IMR-90 (cell line): ENCODE measurements at regions not wholly inside any gene's neighbourhood (a gene's known extent, or its start where the extent isn't known, plus 50 kb on each side); places are given as distances from the start of the nearest gene placed in this dataset.
"Not testable (repeated sequence)": the region's sequence is repeated elsewhere in the genome, so short reads cannot be mapped to it uniquely, and the experiment has no call there.

ENCODE experiments used
- ATAC-seq: fragments of 200-7000 bp; cut with Tn5 transposase; 2 replicates; pipeline ENCODE4 v1.9.1; 2020; ENCODE audit warnings: low read depth, mild to moderate bottlenecking, moderate library complexity
- BruUV-seq: library from RNA; stranded (reverse); fragments of 400-500 nt; replicated peaks from 2 replicates; lab custom pipeline; 2021; lab: Mats Ljungman, UMichigan
- CTCF ChIA-PET: fragments of 300-600 bp; formaldehyde crosslinking; extraction: SDS; loops from one replicate; lab custom pipeline; 2021; ENCODE audit warnings: antibody characterized with exemption; lab: Yijun Ruan, JAX
- POLR2A ChIA-PET: fragments of 300-600 bp; sonication (Branson Sonifier 250); formaldehyde crosslinking; loops from one replicate; lab custom pipeline; 2022; ENCODE audit warnings: antibody characterized with exemption; ENCODE audit not compliant: unreplicated experiment; lab: Charles Lee
- DNase-seq: peaks from one replicate; pipeline ENCODE4 v3.0.0; 2013
- H2AFZ ChIP-seq: replicated peaks from 2 replicates; pipeline ENCODE3; 2013; ENCODE audit warnings: low read length, mild to moderate bottlenecking; ENCODE audit not compliant: poor library complexity
- H2AK5ac ChIP-seq: 2 replicates; pipeline ENCODE4 v1.6.1; 2013; ENCODE audit warnings: low read depth, low read length, inconsistent platforms
- H2AK9ac ChIP-seq: replicated peaks from 2 replicates; pipeline ENCODE3; 2013; ENCODE audit warnings: mild to moderate bottlenecking, low read depth, low read length, moderate library complexity; ENCODE audit not compliant: poor library complexity
- H2BK120ac ChIP-seq: 2 replicates; pipeline ENCODE4 v1.6.1; 2013; ENCODE audit warnings: low read depth, low read length, inconsistent platforms
- H2BK15ac ChIP-seq: 3 replicates; pipeline ENCODE4 v1.6.1; 2013; ENCODE audit warnings: low read depth, low read length, inconsistent platforms
- H2BK20ac ChIP-seq: 2 replicates; pipeline ENCODE4 v1.6.1; 2013; ENCODE audit warnings: low read depth, mild to moderate bottlenecking, inconsistent platforms, low read length, moderate library complexity
- H2BK5ac ChIP-seq: 2 replicates; pipeline ENCODE4 v1.6.1; 2013; ENCODE audit warnings: mild to moderate bottlenecking, low read depth, low read length, inconsistent platforms; ENCODE audit not compliant: poor library complexity, severe bottlenecking
- H3K14ac ChIP-seq: replicated peaks from 2 replicates; pipeline ENCODE4 v1.6.1; 2013; ENCODE audit warnings: low read depth, low read length, inconsistent platforms
- H3K18ac ChIP-seq: 2 replicates; pipeline ENCODE4 v1.6.1; 2013; ENCODE audit warnings: low read depth, low read length, control low read depth
- H3K23ac ChIP-seq: 2 replicates; pipeline ENCODE4 v1.6.1; 2013; ENCODE audit warnings: low read depth, low read length, inconsistent platforms
- H3K27ac ChIP-seq: 2 replicates; pipeline ENCODE4 v1.5.1; 2013; ENCODE audit warnings: mild to moderate bottlenecking, control low read depth, low read length; ENCODE audit not compliant: insufficient read depth
- H3K27me3 ChIP-seq: 2 replicates; pipeline ENCODE4 v1.6.1; 2013; ENCODE audit warnings: low read length; ENCODE audit not compliant: control insufficient read depth, insufficient read depth
- H3K36me3 ChIP-seq: 2 replicates; pipeline ENCODE4 v1.6.1; 2013; ENCODE audit warnings: low read length, mixed read lengths; ENCODE audit not compliant: control insufficient read depth, insufficient read depth
- H3K4ac ChIP-seq: 2 replicates; pipeline ENCODE4 v1.6.1; 2013; ENCODE audit warnings: low read depth, low read length, inconsistent platforms
- H3K4me1 ChIP-seq: 2 replicates; pipeline ENCODE4 v1.6.1; 2013; ENCODE audit warnings: low read length, mixed read lengths; ENCODE audit not compliant: control insufficient read depth, insufficient read depth
- H3K4me2 ChIP-seq: 2 replicates; pipeline ENCODE4 v1.6.1; 2013; ENCODE audit warnings: low read depth, mild to moderate bottlenecking, control low read depth, low read length, moderate library complexity
- H3K4me3 ChIP-seq: 2 replicates; pipeline ENCODE4 v1.5.1; 2013; ENCODE audit warnings: low read depth, mild to moderate bottlenecking, control low read depth, low read length, moderate library complexity; ENCODE audit not compliant: insufficient read depth
- H3K56ac ChIP-seq: 2 replicates; pipeline ENCODE4 v1.6.1; 2013; ENCODE audit warnings: low read length, inconsistent platforms; ENCODE audit not compliant: insufficient read depth; ENCODE audit errors: extremely low read depth
- H3K79me1 ChIP-seq, 2 experiments: 2 replicates each; pipeline ENCODE4 v1.6.1; 2013; ENCODE audit warnings: low read length in 2 of 2, inconsistent platforms in 1 of 2, low read depth in 1 of 2
- H3K9ac ChIP-seq: 2 replicates; pipeline ENCODE4 v1.6.1; 2013; ENCODE audit warnings: low read depth, low read length, control low read depth
- H3K9me1 ChIP-seq: 2 replicates; pipeline ENCODE4 v1.6.1; 2013; ENCODE audit warnings: low read length, inconsistent platforms; ENCODE audit not compliant: insufficient read depth
- H3K9me3 ChIP-seq: 2 replicates; pipeline ENCODE4 v1.6.1; 2013; ENCODE audit warnings: low read length; ENCODE audit not compliant: control insufficient read depth, insufficient read depth
- H4K20me1 ChIP-seq: 2 replicates; pipeline ENCODE4 v1.6.1; 2013; ENCODE audit warnings: low read length, inconsistent platforms; ENCODE audit not compliant: insufficient read depth
- H4K5ac ChIP-seq: 2 replicates; pipeline ENCODE4 v1.6.1; 2013; ENCODE audit warnings: mild to moderate bottlenecking, low read depth, low read length, control low read depth
- H4K8ac ChIP-seq, 2 experiments: 2 replicates each; pipeline ENCODE4 v1.6.1; 2013; ENCODE audit warnings: low read depth in 2 of 2, low read length in 2 of 2, control low read depth in 1 of 2, inconsistent platforms in 1 of 2
- H4K91ac ChIP-seq: 2 replicates; pipeline ENCODE4 v1.6.1; 2013; ENCODE audit warnings: low read depth, low read length, inconsistent platforms; ENCODE audit not compliant: insufficient read depth
- BHLHE40 ChIP-seq: fragments of 150-350 bp; IDR thresholded peaks from 2 replicates; pipeline ENCODE4 v1.6.1; 2016; ENCODE audit warnings: mild to moderate bottlenecking, low read depth, low read length
- CEBPB ChIP-seq: IDR thresholded peaks from 2 replicates; pipeline ENCODE4 v1.6.1; 2012; ENCODE audit warnings: low read depth, low read length, improper control_type of control experiment
- CHD1 ChIP-seq: IDR thresholded peaks from 2 replicates; pipeline ENCODE4 v1.6.1; 2012; ENCODE audit warnings: low read depth, low read length, improper control_type of control experiment
- MAZ ChIP-seq: IDR thresholded peaks from 2 replicates; pipeline ENCODE4 v1.6.1; 2012; ENCODE audit warnings: low read depth, mild to moderate bottlenecking, low read length, improper control_type of control experiment, moderate library complexity, borderline replicate concordance
- POLR2A ChIP-seq: IDR thresholded peaks from 2 replicates; pipeline ENCODE4 v1.6.1; 2012; ENCODE audit warnings: mild to moderate bottlenecking, low read depth, low read length
- RFX5 ChIP-seq: IDR thresholded peaks from 2 replicates; pipeline ENCODE4 v1.8.0; 2012; ENCODE audit warnings: low read depth, mild to moderate bottlenecking, low read length, moderate library complexity
- WGBS, 2 experiments: methylation state at CpG; one replicate each; pipeline versions ENCODE4 v1.1.5 to v1.1.7; 2013; ENCODE audit warnings: missing lambda C conversion rate in 2 of 2; ENCODE audit not compliant: insufficient read length in 1 of 2; ENCODE audit errors: extremely low coverage in 2 of 2; 5-methylcytosine and 5-hydroxymethylcytosine counted together
- dilution Hi-C: fragments of 300-500 bp; cut with HindIII; formaldehyde crosslinking; loops from one replicate; pipeline ENCODE4 v1.14.3; 2018; ENCODE audit warnings: low sequenced_read_pairs; ENCODE audit not compliant: unreplicated experiment
- in situ Hi-C: fragments of 300-500 bp; cut with MboI; formaldehyde crosslinking; loops from 3 replicates; pipeline ENCODE4 v1.14.3; 2019; ENCODE audit warnings: low sequenced_read_pairs, inconsistent platforms, mixed read lengths
- intact Hi-C: fragments of 100-400 bp; cut with micrococcal nuclease; formaldehyde crosslinking; loops from 2 replicates; pipeline ENCODE4 v1.10.0; 2022
- TF ChIP-seq, protein P1 (sequence below): fragments of 150-350 bp; IDR thresholded peaks from 2 replicates; pipeline ENCODE4 v1.6.1; 2016; ENCODE audit warnings: low read depth, mild to moderate bottlenecking, low read length, moderate library complexity, borderline replicate concordance

DNA sequence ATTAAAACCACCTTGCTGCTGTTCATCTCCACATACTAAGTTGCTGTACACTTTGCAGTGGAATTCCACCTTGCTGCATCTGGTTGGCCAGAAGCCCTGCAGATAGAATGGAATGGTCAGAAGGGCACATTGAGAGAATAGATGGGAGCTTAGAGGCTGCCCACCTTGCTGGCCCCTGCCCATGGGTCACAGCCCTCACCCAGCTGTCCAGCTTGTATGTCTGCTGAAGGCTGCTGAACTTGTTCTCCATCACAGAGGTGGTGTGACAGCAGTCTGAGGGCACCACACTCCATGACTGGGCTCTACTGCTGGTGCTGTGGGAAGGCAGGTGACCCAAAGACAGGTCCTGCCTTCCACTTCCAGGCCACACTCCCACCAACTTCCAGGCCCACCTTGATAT, 1755.4 kb downstream of the TP53TG3F start (continued):
- TF ChIP-seq, protein P1, sequence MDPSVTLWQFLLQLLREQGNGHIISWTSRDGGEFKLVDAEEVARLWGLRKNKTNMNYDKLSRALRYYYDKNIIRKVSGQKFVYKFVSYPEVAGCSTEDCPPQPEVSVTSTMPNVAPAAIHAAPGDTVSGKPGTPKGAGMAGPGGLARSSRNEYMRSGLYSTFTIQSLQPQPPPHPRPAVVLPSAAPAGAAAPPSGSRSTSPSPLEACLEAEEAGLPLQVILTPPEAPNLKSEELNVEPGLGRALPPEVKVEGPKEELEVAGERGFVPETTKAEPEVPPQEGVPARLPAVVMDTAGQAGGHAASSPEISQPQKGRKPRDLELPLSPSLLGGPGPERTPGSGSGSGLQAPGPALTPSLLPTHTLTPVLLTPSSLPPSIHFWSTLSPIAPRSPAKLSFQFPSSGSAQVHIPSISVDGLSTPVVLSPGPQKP = no peak
- TF ChIP-seq CHD1 = no peak

DNA sequence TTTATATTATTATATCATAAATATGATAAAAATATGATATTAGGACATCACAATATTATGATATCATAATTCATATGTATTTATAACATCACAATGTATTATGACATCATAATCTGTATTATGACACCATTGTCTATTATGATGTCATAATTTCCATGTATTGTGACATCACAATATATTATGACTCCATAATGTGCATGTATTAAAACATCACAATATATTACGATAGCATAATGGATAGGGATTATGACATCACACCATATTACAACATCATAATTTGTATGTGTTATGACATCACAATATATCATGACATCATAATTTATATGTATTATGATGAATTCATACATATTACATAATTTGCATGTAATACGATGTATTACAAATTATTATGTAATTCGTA, 1755.9 kb downstream of the TP53TG3F start:
- Histone ChIP-seq H3K23ac (no peak overlapping the region), H3K27me3 (no peaks in the 10 kb centered on the region), H3K56ac (no peak overlapping the region), H4K20me1 (no peaks in the 10 kb centered on the region), H2BK120ac (no peak overlapping the region), H3K36me3 (no peaks in the 10 kb centered on the region), H2AFZ (no peak overlapping the region), H3K4ac (no peak overlapping the region), H3K18ac (no peak overlapping the region), H3K9me1 (no peaks in the 10 kb centered on the region), H3K4me2 (no peak overlapping the region), H3K9ac (no peak overlapping the region), H2BK5ac (no peak overlapping the region), H4K5ac (no peak overlapping the region), H3K79me1 (no peaks in the 10 kb centered on the region), H3K4me3 (no peak overlapping the region), H3K14ac (no peak overlapping the region), H3K9me3 (peaks cover 3% of the 10 kb centered on the region; the same call in 1 of the 2 replicates), H2AK9ac (no peak overlapping the region), H3K27ac (no peak overlapping the region), H4K91ac (no peak overlapping the region), H3K4me1 (no peaks in the 10 kb centered on the region), H2BK15ac (no peak overlapping the region), H4K8ac (no peak overlapping the region), H2BK20ac (no peak overlapping the region), H2AK5ac (no peak overlapping the region)
- ATAC-seq = no peak
- dilution Hi-C loops = no loop called here
- no peak for DNase-seq
- CTCF ChIA-PET = no interaction called here
- in situ Hi-C loops = no loop called here
- no CpG with 5 or more reads among the region's 3 CpGs for WGBS, 2 experiments
- intact Hi-C loops = no loop called here
- no TSS peak for BruUV-seq
- TF ChIP-seq POLR2A = no peak
- peak; percentile 54 for TF ChIP-seq CEBPB
- no peak for TF ChIP-seq MAZ
- no peak for TF ChIP-seq RFX5
- TF ChIP-seq BHLHE40 = no peak
- POLR2A ChIA-PET = no interaction called here

DNA sequence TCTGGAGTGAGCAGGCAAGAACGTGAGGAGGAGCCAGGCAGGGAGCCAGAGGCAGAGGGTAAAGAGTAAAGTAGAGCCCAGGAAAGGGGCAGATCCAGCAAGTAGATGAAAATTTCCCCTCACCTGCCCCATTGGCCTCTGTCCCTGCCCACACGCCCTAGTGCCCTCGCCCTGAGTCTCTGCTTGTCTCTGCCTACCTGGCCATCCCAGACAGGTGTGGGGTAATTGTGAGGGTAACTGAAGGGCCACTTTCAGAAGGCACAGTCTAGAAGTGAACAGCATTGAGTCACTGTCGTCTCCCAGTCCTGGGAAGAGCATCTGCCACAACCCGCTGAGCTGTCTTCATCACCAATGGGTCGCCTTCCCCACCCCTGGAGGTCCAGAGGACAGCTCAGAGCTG, 1756.8 kb downstream of the TP53TG3F start:
- H4K91ac ChIP-seq, DNase-seq, H2BK20ac ChIP-seq, H2BK15ac ChIP-seq, H3K27me3 ChIP-seq, H3K9me1 ChIP-seq, H3K79me1 ChIP-seq, ATAC-seq, H3K14ac ChIP-seq, H2BK120ac ChIP-seq, POLR2A ChIA-PET, H3K9me3 ChIP-seq, dilution Hi-C loops, H3K18ac ChIP-seq, H3K23ac ChIP-seq, BruUV-seq, H2AFZ ChIP-seq, H3K27ac ChIP-seq, H4K8ac ChIP-seq, H3K56ac ChIP-seq, intact Hi-C loops, H4K20me1 ChIP-seq, H3K4me2 ChIP-seq, H4K5ac ChIP-seq, H3K9ac ChIP-seq, in situ Hi-C loops, H3K4ac ChIP-seq, H2AK9ac ChIP-seq, CTCF ChIA-PET, H2BK5ac ChIP-seq, H3K4me1 ChIP-seq, H2AK5ac ChIP-seq, H3K4me3 ChIP-seq, H3K36me3 ChIP-seq: not testable (repeated sequence)
- no CpG with 5 or more reads among the region's 6 CpGs for WGBS, 2 experiments
